ENCODE measurements at regions not wholly inside any gene's neighbourhood (a gene's known extent, or its start where the extent isn't known, plus 50 kb on each side); places are given as distances from the start of the nearest gene placed in this dataset.

DNA sequence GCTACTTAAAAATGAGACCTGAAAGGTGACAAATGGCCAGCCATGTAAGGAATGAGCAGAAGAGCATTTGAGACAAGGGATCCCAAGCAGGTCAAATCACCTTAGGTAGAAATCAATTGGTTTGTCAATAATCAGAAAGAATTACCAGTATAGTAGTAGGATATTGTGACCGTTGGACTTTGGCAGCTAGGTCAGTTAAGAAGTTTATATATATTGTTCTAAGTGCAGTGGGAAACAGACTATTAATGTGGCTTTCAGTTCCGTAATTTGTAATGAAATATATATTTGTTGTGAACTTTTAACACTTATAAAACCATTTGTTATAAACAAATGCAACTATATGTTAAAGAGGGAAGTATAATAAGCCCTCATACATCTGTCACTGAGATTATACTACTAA lies 807.9 kb upstream of the SPRY2 start:
- TF ChIP-seq EZH2 (IDR thresholded peaks at IDR 0.05; ENCODE audit: low read depth, unreplicated experiment): no peak
- TF ChIP-seq, protein P1, sequence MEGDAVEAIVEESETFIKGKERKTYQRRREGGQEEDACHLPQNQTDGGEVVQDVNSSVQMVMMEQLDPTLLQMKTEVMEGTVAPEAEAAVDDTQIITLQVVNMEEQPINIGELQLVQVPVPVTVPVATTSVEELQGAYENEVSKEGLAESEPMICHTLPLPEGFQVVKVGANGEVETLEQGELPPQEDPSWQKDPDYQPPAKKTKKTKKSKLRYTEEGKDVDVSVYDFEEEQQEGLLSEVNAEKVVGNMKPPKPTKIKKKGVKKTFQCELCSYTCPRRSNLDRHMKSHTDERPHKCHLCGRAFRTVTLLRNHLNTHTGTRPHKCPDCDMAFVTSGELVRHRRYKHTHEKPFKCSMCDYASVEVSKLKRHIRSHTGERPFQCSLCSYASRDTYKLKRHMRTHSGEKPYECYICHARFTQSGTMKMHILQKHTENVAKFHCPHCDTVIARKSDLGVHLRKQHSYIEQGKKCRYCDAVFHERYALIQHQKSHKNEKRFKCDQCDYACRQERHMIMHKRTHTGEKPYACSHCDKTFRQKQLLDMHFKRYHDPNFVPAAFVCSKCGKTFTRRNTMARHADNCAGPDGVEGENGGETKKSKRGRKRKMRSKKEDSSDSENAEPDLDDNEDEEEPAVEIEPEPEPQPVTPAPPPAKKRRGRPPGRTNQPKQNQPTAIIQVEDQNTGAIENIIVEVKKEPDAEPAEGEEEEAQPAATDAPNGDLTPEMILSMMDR (conservative IDR thresholded peaks at IDR 0.05; ENCODE audit: low read depth in 2 of 2): no peak
- TF ChIP-seq EZH2phosphoT487 (IDR thresholded peaks at IDR 0.05; ENCODE audit: unreplicated experiment): no peak
